HG02759 (cell line): ENCODE measurements at regions not wholly inside any gene's neighbourhood (a gene's known extent, or its start where the extent isn't known, plus 50 kb on each side); places are given as distances from the start of the nearest gene placed in this dataset.
"Not testable (repeated sequence)": the region's sequence is repeated elsewhere in the genome, so short reads cannot be mapped to it uniquely, and the experiment has no call there.

Experiments
- ATAC-seq: cut with Tn5 transposase; IDR thresholded peaks from one replicate; pipeline ENCODE4 v1.9.1; 2021; ENCODE audit warnings: mild to moderate bottlenecking, moderate library complexity; ENCODE audit not compliant: unreplicated experiment

GRCh38 chr10:117782276-117782675, 239.7 kb downstream of the EMX2 start:
- no peak for ATAC-seq

GRCh38 chr10:117783698-117784395, 241.3 kb downstream of the EMX2 start:
- ATAC-seq = no peak

GRCh38 chr10:117784776-117785175, 242.2 kb downstream of the EMX2 start:
- ATAC-seq = no peak

- no peak for ATAC-seq
These were observed 246.4 kb downstream of the EMX2 start for GRCh38 chr10:117788911-117789310.

GRCh38 chr10:117790179-117790578, 247.6 kb downstream of the EMX2 start:
- ATAC-seq = no peak

- ATAC-seq = no peak
These were observed 248.1 kb downstream of the EMX2 start for GRCh38 chr10:117790621-117791020.

GRCh38 chr10:117792214-117792613, 249.7 kb downstream of the EMX2 start:
- no peak for ATAC-seq

GRCh38 chr10:117796130-117796745, 250.5 kb downstream of the RAB11FIP2 start:
- ATAC-seq = no peak

GRCh38 chr10:117797296-117797695, 249.4 kb downstream of the RAB11FIP2 start:
- no peak for ATAC-seq

GRCh38 chr10:117801691-117802090, 245.1 kb downstream of the RAB11FIP2 start:
- ATAC-seq = no peak

GRCh38 chr10:117804470-117805011, 242.2 kb downstream of the RAB11FIP2 start:
- ATAC-seq = peak; percentile 61

GRCh38 chr10:117805139-117805538, 241.6 kb downstream of the RAB11FIP2 start:
- ATAC-seq = no peak

- ATAC-seq = no peak
These were observed 239.3 kb downstream of the RAB11FIP2 start for GRCh38 chr10:117807441-117807840.

- not testable (repeated sequence) for ATAC-seq
These were observed 230.9 kb downstream of the RAB11FIP2 start for GRCh38 chr10:117815816-117816215.

GRCh38 chr10:117817116-117817515, 229.6 kb downstream of the RAB11FIP2 start:
- no peak for ATAC-seq

- ATAC-seq = no peak
These were observed 228.0 kb downstream of the RAB11FIP2 start for GRCh38 chr10:117818721-117819120.

GRCh38 chr10:117819304-117819703, 227.4 kb downstream of the RAB11FIP2 start:
- ATAC-seq = no peak

- ATAC-seq = no peak
These were observed 222.8 kb downstream of the RAB11FIP2 start for GRCh38 chr10:117823980-117824379.

GRCh38 chr10:117830205-117830604, 216.5 kb downstream of the RAB11FIP2 start:
- peak; percentile 4 for ATAC-seq

- ATAC-seq = peak; percentile 70
These were observed 215.9 kb downstream of the RAB11FIP2 start for GRCh38 chr10:117830787-117831212.

- ATAC-seq = not testable (repeated sequence)
These were observed 207.9 kb downstream of the RAB11FIP2 start for GRCh38 chr10:117838500-117839498.
